ENCODE measurements at regions not wholly inside any gene's neighbourhood (a gene's known extent, or its start where the extent isn't known, plus 50 kb on each side); places are given as distances from the start of the nearest gene placed in this dataset.
A peak's percentile ranks its signal among the peaks of the same experiment; 100 is the strongest.

DNA sequence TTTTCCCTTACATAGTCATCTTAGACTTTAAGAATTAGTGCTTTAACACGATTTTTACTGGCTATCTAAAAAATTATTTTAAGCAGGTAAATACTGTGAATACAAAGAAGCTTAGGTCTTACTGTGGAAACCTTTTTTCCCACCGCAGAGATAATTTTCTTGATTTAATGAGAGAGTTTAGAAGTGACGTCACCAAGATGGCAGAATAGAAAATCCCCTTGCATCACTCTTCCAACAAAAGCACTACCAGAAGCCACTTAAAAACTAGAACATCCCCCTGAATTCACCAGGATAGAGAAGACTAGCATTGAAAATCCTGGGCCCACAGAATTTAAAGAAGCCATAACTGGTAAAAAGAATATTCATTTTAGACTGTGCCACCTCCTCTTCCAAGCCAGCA lies 375.4 kb upstream of the PTCHD4 start:
- ChIA-PET CTCF (no interaction called here), POLR2A (no interaction called here)
- Histone ChIP-seq H3K27me3 (ENCODE audit: control insufficient read depth, insufficient read depth, low read length) (no peaks in the 10 kb centered on the region), H3K9me3 (ENCODE audit: control insufficient read depth, insufficient read depth, low read length) (no peaks in the 10 kb centered on the region), H3K4me3 (ENCODE audit: low read depth, low read length) (no peak overlapping the region), H3K27ac (ENCODE audit: low read depth, low read length) (no peak overlapping the region)
- TF ChIP-seq, protein P1, sequence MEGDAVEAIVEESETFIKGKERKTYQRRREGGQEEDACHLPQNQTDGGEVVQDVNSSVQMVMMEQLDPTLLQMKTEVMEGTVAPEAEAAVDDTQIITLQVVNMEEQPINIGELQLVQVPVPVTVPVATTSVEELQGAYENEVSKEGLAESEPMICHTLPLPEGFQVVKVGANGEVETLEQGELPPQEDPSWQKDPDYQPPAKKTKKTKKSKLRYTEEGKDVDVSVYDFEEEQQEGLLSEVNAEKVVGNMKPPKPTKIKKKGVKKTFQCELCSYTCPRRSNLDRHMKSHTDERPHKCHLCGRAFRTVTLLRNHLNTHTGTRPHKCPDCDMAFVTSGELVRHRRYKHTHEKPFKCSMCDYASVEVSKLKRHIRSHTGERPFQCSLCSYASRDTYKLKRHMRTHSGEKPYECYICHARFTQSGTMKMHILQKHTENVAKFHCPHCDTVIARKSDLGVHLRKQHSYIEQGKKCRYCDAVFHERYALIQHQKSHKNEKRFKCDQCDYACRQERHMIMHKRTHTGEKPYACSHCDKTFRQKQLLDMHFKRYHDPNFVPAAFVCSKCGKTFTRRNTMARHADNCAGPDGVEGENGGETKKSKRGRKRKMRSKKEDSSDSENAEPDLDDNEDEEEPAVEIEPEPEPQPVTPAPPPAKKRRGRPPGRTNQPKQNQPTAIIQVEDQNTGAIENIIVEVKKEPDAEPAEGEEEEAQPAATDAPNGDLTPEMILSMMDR (IDR thresholded peaks at IDR 0.05; ENCODE audit: low read depth, low read length): no peak
- no peak for DNase-seq (ENCODE audit: low read depth, low spot score)

DNA sequence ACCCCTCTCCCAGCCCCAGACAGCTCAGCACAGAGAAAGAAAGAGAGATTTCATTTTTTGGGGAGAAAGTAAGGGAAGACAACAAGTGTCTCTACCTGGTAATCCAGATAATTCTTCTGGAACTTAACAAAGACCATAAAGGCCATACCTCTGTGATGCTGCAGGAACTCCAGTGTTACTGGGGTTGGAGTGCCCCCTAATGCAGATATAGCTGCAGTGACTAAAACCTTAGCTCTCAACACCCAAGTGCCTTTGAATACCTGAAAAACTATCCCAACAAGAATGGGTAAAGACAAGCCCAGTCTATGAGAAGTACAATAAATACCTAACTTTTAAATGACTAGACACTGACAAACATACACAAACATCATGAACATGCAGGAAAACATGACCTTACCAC lies 365.3 kb upstream of the PTCHD4 start:
- H3K9me3 ChIP-seq (ENCODE audit: control insufficient read depth, insufficient read depth, low read length): no peaks in the 10 kb centered on the region
- TF ChIP-seq, protein P1 (IDR thresholded peaks at IDR 0.05; ENCODE audit: low read depth, low read length): peak; percentile 49
- H3K27ac ChIP-seq (ENCODE audit: low read depth, low read length): no peak overlapping the region
- no peak overlapping the region for H3K4me3 ChIP-seq (ENCODE audit: low read depth, low read length)
- CTCF ChIA-PET: interaction anchor here (0.6 to 2.9 kb wide), 7 partner anchors 26 to 689 kb away, joined by 3 to 10 read pairs (median 3); no protein-coding TSS in a partner anchor
- POLR2A ChIA-PET: no interaction called here
- no peak for DNase-seq (ENCODE audit: low read depth, low spot score)
- no peaks in the 10 kb centered on the region for H3K27me3 ChIP-seq (ENCODE audit: control insufficient read depth, insufficient read depth, low read length)

DNA sequence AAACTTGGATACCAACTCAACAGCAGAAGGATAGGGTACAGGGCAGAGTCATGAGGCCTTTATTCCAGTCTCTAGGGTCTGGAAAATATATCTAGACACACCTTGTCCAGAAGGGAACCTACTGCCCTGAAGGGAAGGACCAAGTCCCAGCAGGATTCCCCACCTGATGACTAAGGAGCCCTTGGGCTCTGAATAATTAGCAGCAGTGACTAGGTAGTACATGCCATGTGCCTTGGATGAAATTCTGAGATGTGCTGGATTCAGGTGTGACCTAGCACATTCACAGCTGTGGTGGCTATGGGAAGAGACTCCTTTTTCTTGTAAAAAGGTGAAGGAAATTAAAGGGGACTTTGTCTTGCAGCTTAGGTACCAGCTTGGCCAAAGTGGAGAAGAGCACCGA lies 364.3 kb upstream of the PTCHD4 start:
- CTCF ChIA-PET: interaction anchor here (1.8 to 2.9 kb wide), 2 partner anchors 388 to 688 kb away, joined by 7 to 10 read pairs; no protein-coding TSS in a partner anchor
- TF ChIP-seq, protein P1 (IDR thresholded peaks at IDR 0.05; ENCODE audit: low read depth, low read length): no peak
- POLR2A ChIA-PET: no interaction called here
- H3K27me3 ChIP-seq (ENCODE audit: control insufficient read depth, insufficient read depth, low read length): no peaks in the 10 kb centered on the region
- DNase-seq (ENCODE audit: low read depth, low spot score): no peak
- H3K9me3 ChIP-seq (ENCODE audit: control insufficient read depth, insufficient read depth, low read length): no peaks in the 10 kb centered on the region
- no peak overlapping the region for H3K4me3 ChIP-seq (ENCODE audit: low read depth, low read length)
- H3K27ac ChIP-seq (ENCODE audit: low read depth, low read length): no peak overlapping the region

DNA sequence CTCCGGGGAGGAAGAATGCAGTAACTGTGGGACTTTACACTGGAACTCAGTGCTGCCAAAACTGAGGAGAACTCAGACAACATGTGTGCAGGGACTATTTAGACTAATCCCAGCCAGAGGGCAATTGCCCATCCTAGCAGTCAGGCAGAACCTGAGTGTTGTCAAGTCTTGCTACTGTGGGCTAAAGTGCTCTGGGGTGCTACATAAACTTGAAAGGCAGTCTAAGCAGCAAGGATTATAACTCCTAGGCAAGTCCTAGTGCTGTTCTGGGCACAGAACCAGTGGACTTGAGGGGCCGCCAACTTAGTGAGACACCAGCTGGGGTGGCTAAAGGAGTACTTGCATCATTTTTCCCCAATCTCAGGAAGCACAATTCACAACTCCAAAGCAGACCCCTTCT lies 363.8 kb upstream of the PTCHD4 start:
- ChIA-PET POLR2A (no interaction called here), CTCF (no interaction called here)
- H3K27me3 ChIP-seq (ENCODE audit: control insufficient read depth, insufficient read depth, low read length): no peaks in the 10 kb centered on the region
- TF ChIP-seq, protein P1 (IDR thresholded peaks at IDR 0.05; ENCODE audit: low read depth, low read length): no peak
- H3K9me3 ChIP-seq (ENCODE audit: control insufficient read depth, insufficient read depth, low read length): no peaks in the 10 kb centered on the region
- no peak overlapping the region for H3K4me3 ChIP-seq (ENCODE audit: low read depth, low read length)
- H3K27ac ChIP-seq (ENCODE audit: low read depth, low read length): no peak overlapping the region
- no peak for DNase-seq (ENCODE audit: low read depth, low spot score)

DNA sequence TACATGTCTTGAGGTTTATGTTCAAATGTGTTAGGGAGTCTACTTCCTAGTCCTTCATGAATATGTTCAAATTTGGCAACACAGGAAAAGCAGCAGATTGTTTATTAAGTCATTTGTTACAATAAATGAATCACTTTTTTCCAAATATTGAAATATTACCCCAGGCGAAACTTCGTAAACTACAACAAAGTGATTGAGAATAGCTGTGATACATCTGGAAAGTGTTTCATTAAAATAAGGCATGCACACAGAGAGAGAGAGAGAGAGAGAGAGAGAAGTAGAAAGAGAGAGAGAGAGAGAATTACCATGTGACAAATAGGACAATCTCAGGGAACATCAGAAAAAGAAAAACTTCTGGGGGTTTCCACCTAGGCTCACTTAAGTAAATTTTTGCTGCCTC lies 363.1 kb upstream of the PTCHD4 start:
- TF ChIP-seq, protein P1 (IDR thresholded peaks at IDR 0.05; ENCODE audit: low read depth, low read length): no peak
- Histone ChIP-seq H3K27ac (ENCODE audit: low read depth, low read length) (no peak overlapping the region), H3K27me3 (ENCODE audit: control insufficient read depth, insufficient read depth, low read length) (no peaks in the 10 kb centered on the region), H3K9me3 (ENCODE audit: control insufficient read depth, insufficient read depth, low read length) (no peaks in the 10 kb centered on the region), H3K4me3 (ENCODE audit: low read depth, low read length) (no peak overlapping the region)
- CTCF ChIA-PET: no interaction called here
- DNase-seq (ENCODE audit: low read depth, low spot score): no peak
- POLR2A ChIA-PET: no interaction called here
